HG03439 (cell line): ENCODE measurements at regions not wholly inside any gene's neighbourhood (a gene's known extent, or its start where the extent isn't known, plus 50 kb on each side); places are given as distances from the start of the nearest gene placed in this dataset.

Experiments
- ATAC-seq: cut with Tn5 transposase; IDR thresholded peaks from one replicate; pipeline ENCODE4 v1.9.1; 2021; ENCODE audit warnings: mild to moderate bottlenecking, moderate library complexity; ENCODE audit not compliant: unreplicated experiment

DNA sequence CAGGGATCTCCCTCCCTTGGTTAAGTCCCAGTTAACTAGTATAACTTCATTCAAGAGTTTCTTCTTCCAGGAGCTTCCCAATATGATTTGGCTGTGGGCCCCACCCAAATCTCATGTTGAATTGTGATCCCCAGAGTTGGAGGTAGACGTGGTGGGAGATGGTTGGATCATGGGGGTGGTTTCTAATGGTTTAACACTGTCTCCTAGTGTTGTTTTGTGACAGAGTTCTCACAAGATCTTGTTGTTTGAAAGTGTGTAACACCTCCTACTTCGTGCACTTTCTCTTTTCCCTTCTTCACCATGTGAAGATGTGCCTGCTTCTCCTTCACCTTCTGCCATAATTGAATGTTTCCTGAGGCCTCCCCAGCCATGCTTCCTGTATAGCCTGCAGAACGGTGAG is 251.8 kb upstream of the FGGY start:
- no peak for ATAC-seq

DNA sequence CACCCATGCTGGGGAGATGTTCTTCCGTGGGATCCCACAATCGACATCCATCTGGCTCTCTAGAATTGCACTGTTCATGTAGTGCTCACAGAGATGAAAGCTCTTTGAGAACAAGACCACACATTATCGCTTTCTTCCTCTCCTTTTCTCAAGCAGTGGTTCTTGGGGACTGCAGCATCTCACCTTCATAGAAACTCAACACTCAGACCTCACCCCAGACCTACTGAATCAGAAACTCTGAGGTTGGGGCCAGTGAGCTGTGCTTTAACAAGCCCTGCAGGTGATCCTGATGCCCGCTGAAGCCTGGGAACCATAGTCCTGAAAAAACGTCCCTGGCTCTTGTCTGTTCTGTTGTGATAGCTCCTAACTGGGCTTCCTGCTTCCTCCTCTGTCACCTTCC is 251.3 kb upstream of the FGGY start:
- no peak for ATAC-seq

DNA sequence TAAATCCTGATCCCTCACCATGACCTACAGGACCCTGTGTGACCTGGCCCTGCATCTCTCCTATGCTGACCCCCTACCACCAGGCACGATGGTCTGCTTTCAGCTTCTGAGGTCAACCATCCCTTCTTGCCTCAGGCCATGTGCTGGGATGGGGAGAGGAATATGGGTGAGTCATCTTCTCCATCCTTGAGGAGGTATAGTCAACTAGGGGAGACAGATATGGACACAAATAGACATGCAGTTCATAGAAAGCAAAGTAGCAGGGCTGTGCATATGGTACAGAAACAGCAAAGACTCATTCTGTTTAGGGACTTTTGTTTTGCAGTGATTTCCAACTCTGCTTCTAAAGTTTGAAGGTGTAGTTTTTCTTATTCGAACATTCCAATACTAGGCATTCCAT is 250.8 kb upstream of the FGGY start:
- peak; percentile 7 for ATAC-seq

DNA sequence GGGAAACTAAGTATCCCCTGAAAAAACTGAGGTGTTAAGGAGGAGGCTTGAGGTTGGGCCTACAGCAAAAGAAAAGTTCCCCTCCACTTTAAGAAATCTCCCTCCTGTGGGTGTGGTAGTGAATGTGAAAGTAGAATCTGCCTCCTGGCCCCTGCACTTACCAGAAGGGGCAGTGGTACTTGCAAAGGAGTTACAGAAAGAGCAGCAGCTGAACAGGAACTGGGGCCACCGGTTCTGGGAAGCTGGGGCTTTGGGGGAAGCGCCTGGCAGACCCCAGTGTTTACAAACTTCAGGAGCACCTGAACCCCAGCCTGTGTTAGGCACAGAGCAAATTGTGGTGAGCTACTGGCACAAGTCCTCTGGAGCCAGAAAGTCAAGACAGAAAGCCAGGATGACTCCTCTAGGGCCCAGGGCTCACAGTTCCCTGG is 250.2 kb upstream of the FGGY start:
- peak; percentile 75 for ATAC-seq

DNA sequence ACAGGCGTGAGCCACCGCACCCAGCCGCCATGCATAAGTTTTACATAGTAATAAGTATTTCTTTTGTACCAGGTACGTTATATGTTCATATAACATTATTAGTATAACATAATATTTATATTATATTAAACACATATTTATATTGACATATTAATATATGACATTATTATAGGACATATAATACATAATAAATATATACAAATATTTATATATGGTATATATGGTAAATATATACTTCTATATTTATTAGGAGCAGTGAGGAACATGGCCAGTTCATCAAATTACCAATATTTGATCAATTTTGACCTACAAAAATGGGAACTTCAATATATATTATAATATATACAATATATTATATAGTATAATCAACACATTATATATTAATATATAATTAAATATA is 245.9 kb upstream of the FGGY start:
- no peak for ATAC-seq

DNA sequence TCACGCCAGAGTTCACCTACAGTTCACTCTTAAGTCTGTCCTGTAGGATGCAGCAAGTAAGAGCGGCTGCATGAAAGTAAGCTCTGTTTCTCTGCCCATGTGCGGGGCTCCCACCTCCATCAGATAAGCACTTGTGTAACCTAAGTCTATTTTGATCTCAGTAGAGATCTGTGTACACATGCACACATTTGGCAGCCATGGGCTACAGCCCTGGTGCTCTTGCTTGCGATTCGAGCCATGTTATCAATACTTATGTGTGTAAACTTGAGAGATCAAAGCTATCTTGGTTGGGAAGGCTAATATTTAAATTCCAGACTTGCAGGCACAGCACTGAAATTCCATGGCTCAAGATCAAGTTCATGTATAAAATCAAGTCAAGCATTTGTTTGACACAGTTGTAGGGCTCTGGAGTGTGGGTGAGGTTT is 244.7 kb upstream of the FGGY start:
- ATAC-seq, result no peak

DNA sequence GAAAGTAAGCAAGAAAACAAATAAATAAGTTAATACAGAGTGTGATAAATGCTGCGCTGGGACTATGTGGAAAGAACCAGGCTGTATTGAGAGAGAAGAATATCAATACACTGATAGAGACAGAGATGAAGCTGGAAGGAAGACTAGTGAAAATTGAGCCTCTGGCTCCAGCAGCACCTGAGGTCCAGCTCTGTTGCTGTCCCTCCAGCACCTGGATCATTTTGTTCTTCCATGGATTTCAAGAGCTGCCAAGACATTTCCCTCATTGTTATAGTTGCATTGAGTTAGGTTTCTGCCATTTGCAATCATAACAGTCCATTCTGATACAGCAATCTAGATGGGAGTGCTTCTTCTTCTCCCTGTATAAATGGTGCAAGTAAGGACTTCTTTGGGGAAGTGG is 242.7 kb upstream of the FGGY start:
- ATAC-seq, result no peak

DNA sequence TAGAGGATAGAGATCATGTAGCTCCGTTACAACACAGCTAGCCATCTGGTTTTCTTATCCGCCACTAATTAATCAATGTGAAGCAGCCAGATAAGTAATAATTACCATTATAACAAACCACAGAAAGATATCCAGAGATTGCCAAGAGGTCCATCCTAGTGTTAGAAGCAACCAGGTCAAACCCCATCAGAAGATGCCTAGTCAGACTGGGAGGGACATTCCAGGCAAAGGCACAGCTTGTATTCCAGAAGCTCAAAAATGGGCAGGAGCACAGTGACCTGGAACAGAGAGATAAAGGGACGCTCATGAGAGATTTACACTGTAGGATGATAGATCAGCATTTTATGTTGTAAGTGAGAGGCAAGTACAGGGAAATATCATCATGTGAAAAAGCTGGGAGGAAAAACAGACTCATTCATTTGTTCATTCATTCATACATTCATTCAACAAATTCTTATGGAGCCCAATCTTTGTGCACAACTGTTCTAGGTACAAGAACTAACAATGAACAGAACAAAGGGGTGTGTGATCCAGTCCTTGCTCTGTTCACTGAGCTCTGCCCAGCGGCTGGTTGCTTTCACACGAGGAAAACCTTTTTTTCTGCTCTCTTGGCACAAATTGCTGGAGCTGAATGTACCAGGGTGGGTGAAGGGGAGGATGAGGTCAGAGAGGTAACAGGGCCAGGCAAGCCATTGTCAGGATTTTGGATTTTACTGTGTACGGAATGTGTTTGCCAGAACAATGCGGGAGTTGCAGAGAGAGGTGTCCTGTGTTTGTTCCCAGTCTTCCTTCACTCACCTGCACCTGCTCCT is 240.8 kb upstream of the FGGY start:
- no peak for ATAC-seq

DNA sequence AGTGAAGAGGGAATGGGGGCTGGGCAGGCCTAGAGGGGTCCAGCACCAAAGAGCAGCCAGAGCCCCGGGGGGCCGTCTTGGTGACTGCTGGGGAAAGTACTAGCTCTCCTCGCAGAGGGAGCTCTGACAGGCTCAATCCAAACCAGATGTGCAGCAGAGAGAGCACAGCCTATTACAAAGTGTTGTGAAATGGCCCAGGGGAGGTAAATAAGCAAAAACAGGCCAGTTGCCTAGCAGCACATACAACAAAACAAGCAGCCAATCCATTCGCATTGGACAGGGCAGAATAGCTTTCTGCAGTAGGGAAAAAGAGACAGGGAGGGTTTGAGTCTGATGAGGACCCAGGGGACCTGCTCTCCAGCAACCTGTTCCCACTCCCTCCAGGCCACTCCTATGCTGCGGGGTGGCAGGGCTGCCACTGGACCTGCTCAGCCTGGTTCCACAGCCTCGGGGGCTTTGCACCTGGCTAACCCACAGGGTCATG is 239.6 kb upstream of the FGGY start:
- ATAC-seq, result no peak

DNA sequence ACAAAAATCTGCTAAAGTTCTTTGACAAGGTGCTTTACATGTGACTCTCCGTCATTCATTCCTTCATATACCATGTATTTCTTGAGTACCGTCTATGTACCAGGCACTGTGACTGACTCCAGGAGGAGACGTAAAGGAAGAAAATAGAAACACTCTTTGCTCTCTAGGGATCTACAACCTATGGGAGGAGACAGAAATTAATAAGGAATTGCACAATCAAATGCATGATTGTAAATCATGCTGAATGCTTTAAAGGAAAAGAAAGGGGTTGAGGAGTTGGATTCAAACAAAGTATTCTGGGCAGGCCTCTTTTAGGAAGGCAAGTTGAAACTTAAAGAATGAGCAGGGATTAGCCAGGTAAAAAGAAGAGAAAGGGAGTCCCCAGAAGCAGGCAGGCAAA is 239.1 kb upstream of the FGGY start:
- no peak for ATAC-seq

DNA sequence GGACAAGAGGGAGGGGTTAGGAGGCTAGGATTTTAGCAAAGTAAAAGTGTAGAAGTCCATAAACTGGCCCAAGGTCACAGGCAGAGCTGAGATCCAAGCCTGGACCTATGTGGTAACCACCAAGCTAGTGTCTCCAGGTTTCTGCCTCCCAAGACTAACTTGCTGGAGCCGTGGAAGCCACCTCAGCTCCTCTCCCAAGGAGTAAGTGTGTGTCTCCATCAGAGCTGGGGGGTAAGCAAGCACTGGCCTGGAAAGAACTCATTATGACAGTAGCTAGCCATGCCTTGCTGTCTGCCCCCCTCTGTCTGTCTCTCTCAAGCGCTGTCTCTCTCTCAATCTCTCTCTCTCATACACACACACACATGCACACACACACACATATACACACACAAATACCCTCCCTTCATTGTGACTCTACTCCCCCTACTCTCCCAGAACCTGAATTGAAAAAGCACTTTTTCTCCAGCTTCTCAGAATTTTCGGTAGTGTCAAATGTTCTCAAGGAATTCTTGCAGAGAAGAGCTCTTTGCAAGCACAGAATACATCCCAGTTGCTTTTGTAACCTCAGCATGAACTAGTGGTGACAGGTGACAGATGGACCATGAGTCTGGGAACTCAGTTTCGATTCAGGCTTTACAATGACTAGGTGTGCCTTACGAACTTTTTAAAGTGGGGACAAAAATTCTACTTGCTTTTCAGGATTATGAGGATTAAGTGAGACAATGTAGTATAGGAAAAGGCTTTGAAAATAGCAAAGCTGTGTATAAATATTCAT is 238.0 kb upstream of the FGGY start:
- ATAC-seq, result no peak

DNA sequence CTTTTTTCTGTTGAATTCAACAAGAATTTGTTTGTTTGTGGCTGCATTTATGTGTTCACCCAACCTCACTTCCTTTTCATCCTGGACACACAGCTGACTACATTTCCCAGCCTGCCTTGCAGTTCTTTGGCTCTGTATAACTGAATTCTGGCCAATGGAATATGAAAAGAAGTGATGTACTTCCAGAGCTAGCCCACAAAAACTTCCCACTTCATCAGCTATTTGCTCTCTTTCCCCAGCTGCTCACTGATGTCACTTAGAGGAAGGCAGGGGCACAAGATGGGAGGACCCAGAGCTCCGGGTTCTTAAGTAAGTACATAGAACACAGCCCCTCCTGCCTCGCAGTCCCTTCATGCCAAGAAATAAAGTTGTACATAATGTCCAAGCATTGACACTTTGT is 235.0 kb upstream of the FGGY start:
- ATAC-seq, result no peak

DNA sequence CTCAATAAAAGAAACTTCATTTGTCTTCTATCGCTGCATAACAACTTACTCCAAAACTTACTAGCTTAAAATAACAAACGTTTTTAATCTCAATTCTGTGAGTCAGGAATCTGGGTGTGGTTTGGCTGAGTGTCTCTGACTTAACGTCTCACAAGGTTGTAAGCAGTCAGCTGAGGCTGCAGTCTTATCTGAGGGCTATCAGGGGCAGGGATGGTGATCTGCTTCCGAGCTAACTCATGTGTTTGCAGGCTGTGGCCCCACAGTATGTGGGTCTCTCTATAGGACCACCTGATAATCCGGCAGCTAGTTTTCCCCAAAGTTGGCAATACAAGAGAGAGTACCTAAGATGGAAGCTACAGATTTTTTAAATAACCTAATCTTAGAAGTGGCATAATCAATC is 234.2 kb upstream of the FGGY start:
- ATAC-seq, result no peak

DNA sequence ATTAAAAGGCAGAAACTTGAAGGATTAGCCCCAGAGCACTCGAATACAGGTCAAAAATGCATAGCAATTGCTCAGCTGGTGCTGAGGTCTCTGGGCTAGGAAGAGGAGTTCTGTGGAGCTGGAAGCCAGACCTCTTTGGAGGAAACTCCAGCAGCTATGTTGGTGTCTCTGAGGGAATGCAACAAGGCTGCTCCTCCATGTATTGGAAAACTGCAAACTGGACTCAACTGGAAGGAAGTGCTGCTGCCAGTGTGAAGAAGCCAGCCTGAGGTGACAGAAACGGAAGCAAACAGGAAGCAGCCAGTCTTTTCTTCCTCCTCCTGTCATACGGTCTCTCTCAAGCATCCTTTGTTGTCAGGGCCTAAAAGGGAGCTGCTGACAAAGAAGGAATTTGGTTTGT is 233.4 kb upstream of the FGGY start:
- no peak for ATAC-seq

DNA sequence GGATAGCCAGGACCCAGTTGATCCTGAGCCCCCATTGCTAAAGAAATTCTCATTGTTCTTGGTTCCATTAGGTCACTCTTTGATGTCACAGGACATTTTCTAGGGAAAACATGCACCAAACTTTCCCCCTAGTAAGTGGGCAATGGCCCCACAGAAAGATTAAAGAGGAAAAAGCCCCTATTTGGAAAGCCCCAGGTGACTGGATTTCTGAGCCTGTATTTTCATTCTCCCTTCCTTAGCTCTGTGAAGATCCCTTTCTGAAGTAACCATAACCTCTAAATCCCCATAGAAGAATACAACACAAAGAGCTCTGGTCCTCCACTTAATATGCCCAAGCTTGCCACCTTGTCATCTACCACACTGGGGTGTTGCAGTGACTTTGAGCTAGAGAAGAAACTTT is 232.3 kb upstream of the FGGY start:
- ATAC-seq, result no peak

DNA sequence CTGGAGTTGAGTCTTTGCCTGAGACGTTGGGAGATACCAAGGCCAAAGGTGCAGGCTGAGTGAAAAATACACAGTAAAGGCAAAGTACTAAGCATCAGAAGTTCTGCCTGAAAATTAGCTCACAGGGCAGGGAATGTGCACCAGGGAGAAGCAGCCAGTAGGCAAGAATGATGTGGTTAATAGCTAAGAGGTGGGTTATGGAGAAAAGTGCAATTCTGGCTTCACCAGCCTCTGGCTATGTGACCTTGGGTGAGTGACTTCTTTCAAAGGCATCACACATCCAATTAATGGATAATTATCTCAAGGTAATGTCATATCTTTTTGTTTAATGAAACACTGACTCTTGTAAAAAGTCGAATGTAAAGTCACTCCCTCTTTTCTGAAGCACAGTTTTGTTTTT is 230.7 kb upstream of the FGGY start:
- no peak for ATAC-seq

DNA sequence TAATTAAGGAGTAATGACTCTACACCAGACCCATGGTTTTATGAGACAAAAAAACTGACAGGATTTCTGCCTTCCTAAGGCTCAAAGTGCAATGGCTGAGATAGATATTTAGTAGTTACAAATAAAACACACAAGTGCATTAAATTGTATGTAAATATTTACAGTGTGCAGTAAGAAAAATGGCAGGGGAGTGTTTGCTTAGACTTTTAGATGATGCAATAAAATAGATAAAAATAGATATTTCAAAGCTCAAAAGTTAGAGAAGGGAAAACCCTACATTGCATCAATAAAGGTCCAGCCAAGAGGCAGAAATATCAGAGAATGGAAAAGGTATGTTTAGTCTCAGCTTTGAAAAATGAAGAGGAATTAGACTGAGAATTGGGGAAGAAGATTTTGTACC is 226.3 kb upstream of the FGGY start:
- no peak for ATAC-seq

DNA sequence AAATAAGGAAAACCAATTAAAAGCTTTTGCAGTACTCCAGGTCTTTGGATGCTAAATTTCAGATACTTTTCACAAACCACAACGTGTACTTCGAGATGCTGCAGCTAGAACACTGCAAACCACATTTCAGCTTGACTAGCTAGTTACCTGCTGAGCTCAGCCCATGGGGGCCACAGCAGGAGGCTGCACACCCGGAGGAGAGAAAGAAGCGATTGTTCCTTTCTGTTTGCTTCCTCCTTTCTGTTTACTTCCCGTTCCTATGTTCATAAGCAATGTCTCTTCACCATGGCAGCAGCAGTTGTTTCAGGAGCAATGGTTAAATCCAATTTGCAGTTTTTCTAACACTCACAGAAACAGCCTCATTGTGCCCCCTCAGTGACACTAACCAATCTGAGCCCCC is 225.6 kb upstream of the FGGY start:
- ATAC-seq, result no peak

DNA sequence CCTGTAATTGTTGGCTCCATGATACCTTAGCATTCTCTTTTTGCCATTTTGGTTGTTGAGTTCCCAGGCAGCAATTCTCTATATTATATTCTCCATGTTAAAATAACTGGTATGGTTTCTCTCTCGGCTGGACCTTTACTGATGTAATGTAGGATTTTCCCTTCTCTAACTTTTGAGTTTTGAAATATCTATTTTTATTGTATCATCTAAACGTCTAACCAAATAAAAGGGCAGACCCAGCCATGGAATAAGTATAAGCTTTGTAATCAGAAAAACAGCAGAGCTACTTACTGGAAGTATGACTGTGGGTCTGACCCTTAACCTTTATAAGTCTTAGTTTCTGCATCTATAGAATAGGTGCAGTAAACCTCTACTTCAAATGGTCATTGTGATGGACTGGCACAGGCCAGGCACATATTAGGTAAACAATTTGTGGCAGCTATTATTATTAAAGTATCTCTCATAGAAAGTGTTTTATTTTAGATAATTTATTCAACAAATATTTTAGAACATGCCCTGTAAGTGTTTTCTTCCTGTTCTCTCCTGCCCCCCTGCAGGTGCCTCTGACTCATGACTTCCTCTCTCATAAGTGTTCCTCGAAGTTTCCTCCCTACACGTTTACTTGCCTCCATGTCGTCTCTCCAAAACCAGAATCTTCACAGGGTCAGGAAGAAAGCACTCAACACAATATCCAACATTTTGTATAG is 224.9 kb upstream of the FGGY start:
- ATAC-seq, result no peak

DNA sequence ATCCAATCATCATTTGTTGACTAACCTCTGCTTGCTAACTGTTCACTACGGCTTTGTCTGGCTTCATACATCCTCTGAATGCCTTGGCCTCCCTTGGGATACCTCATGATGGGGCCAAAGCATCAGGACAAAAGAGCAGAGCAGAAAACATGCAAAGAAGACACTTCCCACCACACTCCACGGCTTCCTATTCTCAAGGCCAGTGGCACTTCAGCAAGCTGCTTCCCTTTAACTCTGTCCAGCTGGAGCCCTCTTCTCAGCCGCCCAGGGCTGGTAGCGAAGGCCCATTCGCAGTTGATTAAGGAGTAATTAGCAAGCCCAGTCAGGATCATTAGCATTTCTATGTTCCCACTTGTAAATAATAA is 224.3 kb upstream of the FGGY start:
- ATAC-seq, result no peak

DNA sequence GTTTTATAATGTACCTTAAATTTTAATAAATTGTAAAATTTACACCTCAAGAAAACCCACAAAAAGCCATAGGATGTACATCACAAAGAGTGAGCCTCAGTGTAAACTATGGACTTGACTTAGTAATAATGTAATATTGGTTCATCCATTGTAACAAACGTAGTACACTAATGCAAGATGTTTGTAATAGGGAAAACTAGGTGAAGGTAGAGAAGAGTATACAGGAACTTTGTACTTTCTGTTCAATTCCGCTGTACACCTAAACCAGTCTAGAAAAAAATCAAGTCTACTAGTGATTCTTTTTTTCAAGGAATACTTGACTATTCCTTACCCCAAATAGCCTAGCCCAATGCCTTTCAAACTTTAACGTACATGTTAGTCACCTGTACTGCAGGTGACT is 222.3 kb upstream of the FGGY start:
- ATAC-seq, result no peak

DNA sequence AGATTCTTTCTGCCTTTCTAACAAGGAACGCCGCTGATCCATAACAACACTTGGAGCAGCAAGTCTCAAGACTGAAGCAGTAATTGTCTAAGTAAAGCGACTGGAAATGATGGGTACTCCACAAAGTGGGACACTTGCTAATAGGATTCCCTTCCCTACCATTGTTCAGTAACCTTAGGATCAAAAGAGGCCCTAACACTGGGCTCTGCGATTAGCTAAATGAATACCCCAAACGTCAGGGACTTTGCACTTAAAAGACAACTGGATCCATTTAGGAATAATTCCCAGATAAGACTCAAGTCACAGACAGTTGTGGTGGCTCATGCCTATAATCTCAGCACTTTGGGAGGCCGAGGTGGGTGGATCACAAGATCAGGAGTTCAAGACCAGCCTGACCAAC is 221.9 kb upstream of the FGGY start:
- ATAC-seq, result no peak
